ENCODE measurements at regions not wholly inside any gene's neighbourhood (a gene's known extent, or its start where the extent isn't known, plus 50 kb on each side); places are given as distances from the start of the nearest gene placed in this dataset.

DNA sequence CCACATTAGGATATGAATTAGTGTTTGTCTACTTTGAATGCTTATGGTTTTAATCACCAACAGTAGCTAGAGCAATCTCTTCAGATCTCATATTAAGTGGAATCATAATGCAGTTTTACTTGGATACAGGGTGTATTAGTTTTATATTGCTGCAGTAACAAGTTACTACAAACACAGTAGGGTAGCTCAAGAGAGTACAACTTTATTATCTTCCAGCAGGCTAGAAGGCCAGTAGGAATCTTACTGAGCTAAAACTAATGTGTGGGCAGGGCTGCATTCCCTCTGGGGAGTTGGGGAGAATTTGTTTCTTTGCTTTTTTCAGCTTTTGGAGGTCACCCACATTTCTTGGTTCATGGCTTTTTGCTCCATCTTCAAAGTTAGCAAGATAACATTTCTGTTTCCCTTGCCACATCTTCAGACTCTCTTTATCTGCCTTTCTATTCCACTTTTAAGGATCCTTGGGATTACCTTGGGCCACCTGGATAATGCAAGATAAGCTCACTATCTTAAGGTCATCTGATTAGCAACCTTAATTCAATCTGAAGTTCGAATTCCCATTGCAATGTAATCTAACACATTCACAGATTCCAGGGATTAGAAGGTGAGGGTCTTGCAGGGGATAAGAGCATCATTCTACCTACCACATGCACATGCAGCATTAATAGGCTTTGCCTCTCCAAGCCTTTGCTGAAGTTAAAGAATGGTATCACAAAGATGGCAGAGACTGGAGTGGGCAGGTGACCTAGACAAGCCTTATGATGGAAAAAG, 134.1 kb upstream of the SLC10A2 start:
- TF ChIP-seq, protein P1, sequence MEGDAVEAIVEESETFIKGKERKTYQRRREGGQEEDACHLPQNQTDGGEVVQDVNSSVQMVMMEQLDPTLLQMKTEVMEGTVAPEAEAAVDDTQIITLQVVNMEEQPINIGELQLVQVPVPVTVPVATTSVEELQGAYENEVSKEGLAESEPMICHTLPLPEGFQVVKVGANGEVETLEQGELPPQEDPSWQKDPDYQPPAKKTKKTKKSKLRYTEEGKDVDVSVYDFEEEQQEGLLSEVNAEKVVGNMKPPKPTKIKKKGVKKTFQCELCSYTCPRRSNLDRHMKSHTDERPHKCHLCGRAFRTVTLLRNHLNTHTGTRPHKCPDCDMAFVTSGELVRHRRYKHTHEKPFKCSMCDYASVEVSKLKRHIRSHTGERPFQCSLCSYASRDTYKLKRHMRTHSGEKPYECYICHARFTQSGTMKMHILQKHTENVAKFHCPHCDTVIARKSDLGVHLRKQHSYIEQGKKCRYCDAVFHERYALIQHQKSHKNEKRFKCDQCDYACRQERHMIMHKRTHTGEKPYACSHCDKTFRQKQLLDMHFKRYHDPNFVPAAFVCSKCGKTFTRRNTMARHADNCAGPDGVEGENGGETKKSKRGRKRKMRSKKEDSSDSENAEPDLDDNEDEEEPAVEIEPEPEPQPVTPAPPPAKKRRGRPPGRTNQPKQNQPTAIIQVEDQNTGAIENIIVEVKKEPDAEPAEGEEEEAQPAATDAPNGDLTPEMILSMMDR (IDR thresholded peaks at IDR 0.05) = no peak
- TF ChIP-seq POLR2AphosphoS5 (IDR thresholded peaks at IDR 0.05) (no peak), EP300 (IDR thresholded peaks at IDR 0.05) (no peak)

All from gastroesophageal sphincter (tissue), 3 donors.